Sigmoid colon (tissue), 6 donors: ENCODE measurements at regions not wholly inside any gene's neighbourhood (a gene's known extent, or its start where the extent isn't known, plus 50 kb on each side); places are given as distances from the start of the nearest gene placed in this dataset.

Experiments used
- DNase-seq: peaks from one replicate; pipeline ENCODE4 v3.0.0-alpha.2; 2019
- H3K27ac ChIP-seq, 4 donors: fragments of 200-600 bp; sonication (generic); one replicate each; pipeline ENCODE4 v1.5.1; 2016 to 2019; ENCODE audit warnings: mild to moderate bottlenecking in 1 of 4
- H3K27me3 ChIP-seq, 3 donors: fragments of 200-600 bp; sonication (generic); one replicate each; pipeline ENCODE4 v1.5.1; 2019; ENCODE audit warnings: mild to moderate bottlenecking in 1 of 3
- H3K36me3 ChIP-seq, 4 donors: fragments of 200-600 bp; sonication (generic); one replicate each; pipeline ENCODE4 v1.5.1; 2016 to 2019
- H3K4me1 ChIP-seq, 4 donors: fragments of 200-600 bp; sonication (generic); one replicate each; pipeline ENCODE4 v1.5.1; 2017 to 2019
- H3K4me3 ChIP-seq, 4 donors: fragments of 200-600 bp; sonication (generic); one replicate each; pipeline ENCODE4 v1.5.1; 2017 to 2019; ENCODE audit warnings: mild to moderate bottlenecking in 2 of 4, moderate library complexity in 1 of 4
- H3K9me3 ChIP-seq, 4 donors: fragments of 200-600 bp in 3 of 4; sonication (generic) in 3 of 4; one replicate each; pipeline versions ENCODE4 v1.5.1 to v1.6.1; 2013 to 2019
- CTCF ChIP-seq, 4 experiments: fragments of 450-650 bp in 3 of 4; fragments of 200-600 bp in 1 of 4; IDR thresholded peaks; one replicate each; pipeline ENCODE4 v1.5.1; 2016 to 2019; ENCODE audit warnings: antibody characterized with exemption in 4 of 4, mild to moderate bottlenecking in 3 of 4, moderate library complexity in 2 of 4
- EP300 ChIP-seq, 4 donors: sonication (generic); formaldehyde crosslinking; IDR thresholded peaks; one replicate each; pipeline ENCODE4 v1.6.1; 2017; ENCODE audit warnings: antibody characterized with exemption in 4 of 4
- POLR2A ChIP-seq, 2 donors: fragments of 450-650 bp; IDR thresholded peaks; one replicate each; pipeline ENCODE4 v1.6.1; 2016; ENCODE audit warnings: antibody characterized with exemption in 2 of 2, mild to moderate bottlenecking in 2 of 2, moderate library complexity in 2 of 2
- POLR2AphosphoS5 ChIP-seq, 4 donors: sonication (generic); formaldehyde crosslinking; IDR thresholded peaks; one replicate each; pipeline ENCODE4 v1.6.1; 2017; ENCODE audit warnings: antibody characterized with exemption in 4 of 4
- WGBS, 2 donors: extraction: QIAGEN DNeasy Blood & Tissue Kit; methylation state at CpG; one replicate each; pipeline ENCODE4 v1.1.7; 2013; 5-methylcytosine and 5-hydroxymethylcytosine counted together
- intact Hi-C: fragments of 100-400 bp; cut with DNase I; formaldehyde crosslinking; loops from one replicate; pipeline ENCODE4 v1.15.1; 2023
- donor health status: healthy with polysubstance abuse.
- donor health status: healthy.

GRCh38 chr5:2178071-2178477, 295.3 kb upstream of the IRX4 start:
- WGBS, 2 donors, result 70 to 81% methylated on average over 12 of the region's 12 CpGs
- Histone ChIP-seq H3K4me1 (no peaks in the 10 kb centered on the region), H3K27me3 (peaks cover 0 to 14% (median 0%) of the 10 kb centered on the region in 3 donors), H3K4me3 (no peak overlapping the region), H3K36me3 (no peaks in the 10 kb centered on the region), H3K9me3 (no peaks in the 10 kb centered on the region), H3K27ac (no peak overlapping the region)
- no peak for TF ChIP-seq CTCF (IDR thresholded peaks at IDR 0.05)
- no peak for TF ChIP-seq EP300 (IDR thresholded peaks at IDR 0.05)
- no peak for TF ChIP-seq POLR2A (IDR thresholded peaks at IDR 0.05)
- no peak for TF ChIP-seq POLR2AphosphoS5 (IDR thresholded peaks at IDR 0.05)
- no peak for DNase-seq
- intact Hi-C loops, result no loop called here

- DNase-seq, result no peak
These were observed 294.5 kb upstream of the IRX4 start for GRCh38 chr5:2177244-2177643.

GRCh38 chr5:2176581-2176980, 293.9 kb upstream of the IRX4 start:
- no peak for DNase-seq
- no peaks in the 10 kb centered on the region for H3K36me3 ChIP-seq
- TF ChIP-seq POLR2AphosphoS5 (IDR thresholded peaks at IDR 0.05) (no peak), CTCF (IDR thresholded peaks at IDR 0.05) (no peak), EP300 (IDR thresholded peaks at IDR 0.05) (no peak), POLR2A (IDR thresholded peaks at IDR 0.05) (no peak)
- WGBS, 2 donors, result 12 to 38% methylated on average over 1 of the region's 1 CpG
- intact Hi-C loops, result no loop called here
- peaks cover 0 to 23% (median 0%) of the 10 kb centered on the region in 3 donors for H3K27me3 ChIP-seq
- H3K4me1 ChIP-seq, result no peaks in the 10 kb centered on the region
- no peak overlapping the region for H3K4me3 ChIP-seq
- H3K9me3 ChIP-seq, result no peaks in the 10 kb centered on the region
- no peak overlapping the region for H3K27ac ChIP-seq

More at GRCh38 chr5:2177244-2177643, 294.5 kb upstream of the IRX4 start:
- TF ChIP-seq CTCF (IDR thresholded peaks at IDR 0.05) (no peak), POLR2AphosphoS5 (IDR thresholded peaks at IDR 0.05) (no peak), EP300 (IDR thresholded peaks at IDR 0.05) (no peak), POLR2A (IDR thresholded peaks at IDR 0.05) (no peak)
- Histone ChIP-seq H3K27ac (no peak overlapping the region), H3K9me3 (no peaks in the 10 kb centered on the region), H3K27me3 (peaks cover 0 to 22% (median 0%) of the 10 kb centered on the region in 3 donors), H3K4me1 (no peaks in the 10 kb centered on the region), H3K36me3 (no peaks in the 10 kb centered on the region), H3K4me3 (no peak overlapping the region)
- intact Hi-C loops, result no loop called here
- 77 to 85% methylated on average over 7 of the region's 7 CpGs for WGBS, 2 donors

- intact Hi-C loops, result no loop called here
- 89 to 90% methylated on average over 29 of the region's 29 CpGs for WGBS, 2 donors
- peaks cover 0 to 29% (median 0%) of the 10 kb centered on the region in 3 donors for H3K27me3 ChIP-seq
- TF ChIP-seq CTCF (IDR thresholded peaks at IDR 0.05) (no peak), POLR2AphosphoS5 (IDR thresholded peaks at IDR 0.05) (no peak), EP300 (IDR thresholded peaks at IDR 0.05) (no peak), POLR2A (IDR thresholded peaks at IDR 0.05) (no peak)
- no peaks in the 10 kb centered on the region for H3K36me3 ChIP-seq
- no peaks in the 10 kb centered on the region for H3K4me1 ChIP-seq
- no peak overlapping the region for H3K4me3 ChIP-seq
- no peak for DNase-seq
- H3K27ac ChIP-seq, result no peak overlapping the region
- no peaks in the 10 kb centered on the region for H3K9me3 ChIP-seq
These were observed 293.2 kb upstream of the IRX4 start for GRCh38 chr5:2175842-2176404.

GRCh38 chr5:2175041-2175440, 292.3 kb upstream of the IRX4 start:
- Histone ChIP-seq H3K27ac (no peak overlapping the region), H3K4me3 (no peak overlapping the region), H3K36me3 (no peaks in the 10 kb centered on the region), H3K9me3 (no peaks in the 10 kb centered on the region), H3K4me1 (no peaks in the 10 kb centered on the region), H3K27me3 (peaks cover 0 to 37% (median 0%) of the 10 kb centered on the region in 3 donors)
- WGBS, 2 donors, result 88% methylated on average over 14 of the region's 14 CpGs
- no peak for DNase-seq
- intact Hi-C loops, result no loop called here
- TF ChIP-seq EP300 (IDR thresholded peaks at IDR 0.05) (no peak), POLR2AphosphoS5 (IDR thresholded peaks at IDR 0.05) (no peak), CTCF (IDR thresholded peaks at IDR 0.05) (no peak), POLR2A (IDR thresholded peaks at IDR 0.05) (no peak)
